SK-N-SH (cell line): ENCODE measurements at regions not wholly inside any gene's neighbourhood (a gene's known extent, or its start where the extent isn't known, plus 50 kb on each side); places are given as distances from the start of the nearest gene placed in this dataset.

ENCODE experiments used
- CTCF ChIA-PET: fragments of 300-600, 350-600 bp; formaldehyde crosslinking; extraction: SDS; loops from one replicate; lab custom pipeline; 2021; lab: Yijun Ruan, JAX
- POLR2A ChIA-PET: fragments of 350-600 bp; sonication (Branson Sonifier 250); formaldehyde crosslinking; extraction: SDS; loops from one replicate; lab custom pipeline; 2020; ENCODE audit warnings: antibody characterized with exemption, inconsistent platforms; lab: Yijun Ruan, JAX
- DNase-seq: peaks from one replicate; pipeline ENCODE4 v3.0.0; 2012
- H2AFZ ChIP-seq: fragments of 200-600 bp; sonication (generic); 2 replicates; pipeline ENCODE4 v1.8.1; 2016; ENCODE audit warnings: antibody characterized with exemption, mild to moderate bottlenecking, low read depth
- H3F3A ChIP-seq: fragments of 200-600 bp; sonication (generic); replicated peaks from 2 replicates; pipeline ENCODE3; 2016; ENCODE audit warnings: antibody characterized with exemption, mild to moderate bottlenecking; ENCODE audit not compliant: insufficient read depth
- H3K27ac ChIP-seq, 2 experiments: fragments of 200-500 bp in 1 of 2; fragments of 200-600 bp in 1 of 2; sonication (Bioruptor generic) in 1 of 2; sonication (generic), shearing (Covaris generic) in 1 of 2; 2 replicates each; pipeline versions ENCODE4 v1.5.1 to v1.6.1; 2014 to 2016; ENCODE audit warnings: low read depth in 2 of 2, inconsistent platforms in 1 of 2, low read length in 1 of 2, mild to moderate bottlenecking in 1 of 2, mixed read lengths in 1 of 2
- H3K27me3 ChIP-seq: fragments of 200-600 bp; sonication (generic), shearing (Covaris generic); 2 replicates; pipeline ENCODE4 v1.6.1; 2016; ENCODE audit warnings: mixed run types; ENCODE audit not compliant: insufficient read depth
- H3K36me3 ChIP-seq, 2 experiments: fragments of 200-500 bp in 1 of 2; fragments of 200-600 bp in 1 of 2; sonication (Bioruptor generic) in 1 of 2; sonication (generic) in 1 of 2; replicated peaks in 1 of 2; 2 replicates each; pipeline versions ENCODE3 to v1.5.1; 2014 to 2016; ENCODE audit warnings: low read length in 1 of 2, mild to moderate bottlenecking in 1 of 2; ENCODE audit not compliant: insufficient read depth in 2 of 2, control insufficient read depth in 1 of 2
- H3K4me1 ChIP-seq, 2 experiments: fragments of 200-500 bp in 1 of 2; fragments of 200-600 bp in 1 of 2; sonication (Bioruptor generic) in 1 of 2; sonication (generic), shearing (Covaris generic) in 1 of 2; 2 replicates each; pipeline versions ENCODE4 v1.5.1 to v1.6.1; 2014 to 2016; ENCODE audit warnings: low read depth in 1 of 2, low read length in 1 of 2, mixed run types in 1 of 2; ENCODE audit not compliant: insufficient read depth in 2 of 2, control insufficient read depth in 1 of 2
- H3K4me2 ChIP-seq: fragments of 200-600 bp; sonication (generic), shearing (Covaris generic); 2 replicates; pipeline ENCODE4 v1.6.1; 2017; ENCODE audit warnings: mixed run types
- H3K4me3 ChIP-seq, 2 experiments: fragments of 200-500 bp in 1 of 2; fragments of 200-600 bp in 1 of 2; sonication (Bioruptor generic) in 1 of 2; sonication (generic), shearing (Covaris generic) in 1 of 2; 2 replicates each; pipeline versions ENCODE4 v1.5.1 to v1.8.1; 2014 to 2016; ENCODE audit warnings: low read depth in 2 of 2, inconsistent platforms in 1 of 2, low read length in 1 of 2, mild to moderate bottlenecking in 1 of 2, mixed read lengths in 1 of 2, moderate library complexity in 1 of 2
- H3K79me2 ChIP-seq: fragments of 200-600 bp; sonication (generic); 2 replicates; pipeline ENCODE4 v1.8.1; 2017; ENCODE audit warnings: mild to moderate bottlenecking; ENCODE audit not compliant: insufficient read depth
- H3K9ac ChIP-seq: fragments of 200-600 bp; sonication (generic); 2 replicates; pipeline ENCODE4 v1.6.1; 2017; ENCODE audit warnings: mixed run types
- H3K9me2 ChIP-seq: fragments of 200-600 bp; sonication (generic); 2 replicates; pipeline ENCODE4 v1.6.1; 2017; ENCODE audit warnings: mixed run types
- H3K9me3 ChIP-seq: fragments of 200-600 bp; sonication (generic); 2 replicates; pipeline ENCODE4 v1.6.1; 2017; ENCODE audit warnings: mixed run types, mild to moderate bottlenecking, moderate library complexity
- H4K20me1 ChIP-seq: fragments of 200-600 bp; sonication (generic); 2 replicates; pipeline ENCODE4 v1.6.1; 2017; ENCODE audit warnings: mild to moderate bottlenecking, mixed run types; ENCODE audit not compliant: insufficient read depth
- EP300 ChIP-seq, 2 experiments: IDR thresholded peaks; 2 replicates each; pipeline versions ENCODE4 v1.4.0 to v1.6.1; 2012; ENCODE audit warnings: borderline replicate concordance in 1 of 2, low read depth in 1 of 2, low read length in 1 of 2
- EZH2phosphoT487 ChIP-seq: fragments of 200-600 bp; sonication (generic); IDR thresholded peaks from 2 replicates; pipeline ENCODE4 v1.6.1; 2017; ENCODE audit warnings: low read depth, mixed run types, mild to moderate bottlenecking, antibody characterized with exemption, moderate library complexity, borderline replicate concordance
- FOXM1 ChIP-seq: IDR thresholded peaks from 2 replicates; pipeline ENCODE4 v1.4.0; 2012; ENCODE audit warnings: low read depth, mild to moderate bottlenecking
- GATA2 ChIP-seq: sonication (generic); formaldehyde crosslinking; IDR thresholded peaks from 2 replicates; pipeline ENCODE4 v1.5.0; 2020; ENCODE audit warnings: mild to moderate bottlenecking, missing genetic modification reagents
- JUND ChIP-seq: IDR thresholded peaks from 2 replicates; pipeline ENCODE4 v1.4.0; 2012
- MEF2A ChIP-seq: IDR thresholded peaks from 2 replicates; pipeline ENCODE4 v1.4.0; 2012; ENCODE audit warnings: low read depth, borderline replicate concordance
- NFIC ChIP-seq: IDR thresholded peaks from 2 replicates; pipeline ENCODE4 v1.4.0; 2012; ENCODE audit warnings: borderline replicate concordance
- POLR2AphosphoS5 ChIP-seq: IDR thresholded peaks from 2 replicates; pipeline ENCODE4 v1.6.1; 2012; ENCODE audit warnings: low read depth, low read length
- RCOR1 ChIP-seq: fragments of 150-350 bp; IDR thresholded peaks from 2 replicates; pipeline ENCODE4 v1.6.1; 2017; ENCODE audit warnings: antibody characterized with exemption, low read length
- RFX5 ChIP-seq: IDR thresholded peaks from 2 replicates; pipeline ENCODE4 v1.6.1; 2012; ENCODE audit warnings: mild to moderate bottlenecking, improper control_type of control experiment, low read length
- SIN3A ChIP-seq: IDR thresholded peaks from 2 replicates; pipeline ENCODE4 v1.6.1; 2012; ENCODE audit warnings: low read depth, mild to moderate bottlenecking, low read length, moderate library complexity, borderline replicate concordance
- TAF1 ChIP-seq: IDR thresholded peaks from 2 replicates; pipeline ENCODE4 v1.6.1; 2012; ENCODE audit warnings: low read depth, mild to moderate bottlenecking, low read length, moderate library complexity, borderline replicate concordance
- TCF12 ChIP-seq: IDR thresholded peaks from 2 replicates; pipeline ENCODE4 v1.4.0; 2012
- TEAD4 ChIP-seq: IDR thresholded peaks from 2 replicates; pipeline ENCODE4 v1.4.0; 2012; ENCODE audit warnings: mild to moderate bottlenecking, borderline replicate concordance; ENCODE audit not compliant: insufficient read depth
- YY1 ChIP-seq: IDR thresholded peaks from 2 replicates; pipeline ENCODE4 v1.4.0; 2012; ENCODE audit warnings: low read depth, mild to moderate bottlenecking
- WGBS: methylation state at CpG from one replicate; pipeline ENCODE4 v1.1.6; 2017; ENCODE audit warnings: low lambda C conversion rate; 5-methylcytosine and 5-hydroxymethylcytosine counted together

DNA sequence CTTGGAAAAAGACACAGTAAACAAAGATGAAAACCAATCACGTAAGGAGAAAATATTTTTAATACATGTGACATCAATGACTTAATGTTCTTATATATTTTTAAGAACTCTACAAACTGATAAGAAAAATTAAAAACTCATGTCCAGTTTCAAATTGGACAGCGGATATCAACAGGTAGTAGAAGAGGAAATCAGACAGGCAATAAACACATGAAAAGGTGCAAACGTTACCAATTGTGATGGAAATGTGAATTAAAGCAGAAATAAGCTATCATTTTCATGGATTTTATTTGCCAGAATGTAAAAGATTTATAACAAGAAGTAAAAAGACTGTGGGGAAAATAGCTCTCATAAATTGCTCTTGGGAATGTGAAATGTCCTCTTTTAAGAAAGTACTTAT lies 382.3 kb downstream of the DLEU7 start:
- no peaks in the 10 kb centered on the region for H3K36me3 ChIP-seq
- 0 out of 2 replicates have a peak, but pooled peaks cover 3% of the 10 kb centered on the region for H3K9me2 ChIP-seq
- WGBS = 74% methylated on average over 3 of the region's 3 CpGs
- H3K4me1 ChIP-seq = no peaks in the 10 kb centered on the region
- H3K4me3 ChIP-seq = no peak overlapping the region
- no peak overlapping the region for H3K27ac ChIP-seq
- H4K20me1 ChIP-seq = no peaks in the 10 kb centered on the region
- no peaks in the 10 kb centered on the region for H3K9me3 ChIP-seq
- TF ChIP-seq MEF2A (no peak), FOXM1 (no peak), TAF1 (no peak), GATA2 (CRISPR knock-in tag) (no peak), TEAD4 (no peak)
- CTCF ChIA-PET = no interaction called here
- H3K79me2 ChIP-seq = no peaks in the 10 kb centered on the region
- H3K4me2 ChIP-seq = no peak overlapping the region
- POLR2A ChIA-PET = no interaction called here
- no peaks in the 10 kb centered on the region for H3K27me3 ChIP-seq
- no peak overlapping the region for H2AFZ ChIP-seq
- no peak overlapping the region for H3K9ac ChIP-seq
- H3F3A ChIP-seq = no peaks in the 10 kb centered on the region
- no peak for DNase-seq

GRCh38 chr13:50463719-50464118 lies 379.8 kb downstream of the DLEU7 start:
- H3K27me3 ChIP-seq = no peaks in the 10 kb centered on the region
- 89% methylated on average over 3 of the region's 3 CpGs for WGBS
- H3K79me2 ChIP-seq = no peaks in the 10 kb centered on the region
- H3K9me3 ChIP-seq = no peaks in the 10 kb centered on the region
- H3K9ac ChIP-seq = no peak overlapping the region
- no peak overlapping the region for H3K4me2 ChIP-seq
- TF ChIP-seq EP300 (IDR thresholded peaks at IDR 0.05; ENCODE audit: borderline replicate concordance in 1 of 2, low read depth in 1 of 2, low read length in 1 of 2) (no peak), EZH2phosphoT487 (no peak), SIN3A (no peak), RFX5 (no peak), RCOR1 (no peak), JUND (no peak), GATA2 (CRISPR knock-in tag) (no peak), TCF12 (no peak), NFIC (no peak), YY1 (no peak), TAF1 (no peak), POLR2AphosphoS5 (no peak)
- H2AFZ ChIP-seq = no peak overlapping the region
- no peaks in the 10 kb centered on the region for H3F3A ChIP-seq
- POLR2A ChIA-PET = no interaction called here
- H3K27ac ChIP-seq = no peak overlapping the region
- H4K20me1 ChIP-seq = no peaks in the 10 kb centered on the region
- H3K4me1 ChIP-seq = no peaks in the 10 kb centered on the region
- H3K9me2 ChIP-seq = 0 out of 2 replicates have a peak, but pooled peaks cover 3% of the 10 kb centered on the region
- H3K36me3 ChIP-seq = no peaks in the 10 kb centered on the region
- H3K4me3 ChIP-seq = no peak overlapping the region
- DNase-seq = no peak
- CTCF ChIA-PET = no interaction called here
